K562 (cell line): ENCODE measurements at regions not wholly inside any gene's neighbourhood (a gene's known extent, or its start where the extent isn't known, plus 50 kb on each side); places are given as distances from the start of the nearest gene placed in this dataset.

ENCODE experiments used
- CUX1 ChIP-seq: fragments of 200-800 bp; sonication (Bioruptor generic); IDR thresholded peaks from 2 replicates; pipeline ENCODE4 v1.6.1; 2016; ENCODE audit warnings: missing genetic modification characterization, missing compliant biosample characterization
- ELK3 ChIP-seq: fragments of 450-650 bp; formaldehyde crosslinking; IDR thresholded peaks from 2 replicates; pipeline ENCODE4 v1.4.0; 2020; ENCODE audit warnings: mild to moderate bottlenecking
- HMBOX1 ChIP-seq: sonication (generic); IDR thresholded peaks from 2 replicates; pipeline ENCODE4 v1.6.1; 2016
- NR2F6 ChIP-seq: fragments of 450-650 bp; formaldehyde crosslinking; IDR thresholded peaks from 2 replicates; pipeline ENCODE4 v1.4.0; 2020; ENCODE audit warnings: mild to moderate bottlenecking
- TFE3 ChIP-seq: fragments of 450-650 bp; formaldehyde crosslinking; IDR thresholded peaks from 2 replicates; pipeline ENCODE4 v1.4.0; 2020; ENCODE audit warnings: mild to moderate bottlenecking, mixed read lengths
- ZNF316 ChIP-seq: fragments of 450-650 bp; IDR thresholded peaks from 2 replicates; pipeline ENCODE4 v1.6.1; 2016
- ZNF551 ChIP-seq: fragments of 250-450 bp; sonication (Bioruptor Pico); IDR thresholded peaks from 2 replicates; pipeline ENCODE4 v1.5.0; 2021; ENCODE audit warnings: mild to moderate bottlenecking, moderate library complexity
- ZNF592 ChIP-seq: fragments of 450-650 bp; IDR thresholded peaks from 2 replicates; pipeline ENCODE4 v1.6.1; 2017; ENCODE audit warnings: antibody characterized with exemption, mild to moderate bottlenecking

- TF ChIP-seq CUX1 (CRISPR knock-in tag) (no peak), ZNF551 (CRISPR knock-in tag) (no peak), TFE3 (CRISPR knock-in tag) (no peak), ZNF592 (no peak), NR2F6 (CRISPR knock-in tag) (no peak), ZNF316 (no peak), ELK3 (CRISPR knock-in tag) (no peak), HMBOX1 (no peak)
- TF ChIP-seq, all 486 proteins: peak for 0
Observed at GRCh38 chr19:34588249-34588648, 88.7 kb downstream of the SCGB2B2 start (continued).
